ENCODE measurements at regions not wholly inside any gene's neighbourhood (a gene's known extent, or its start where the extent isn't known, plus 50 kb on each side); places are given as distances from the start of the nearest gene placed in this dataset.

- TF ChIP-seq STAT3 (IDR thresholded peaks at IDR 0.05; ENCODE audit: low read depth, low read length) (no peak), E2F8 (IDR thresholded peaks at IDR 0.05; ENCODE audit: low read depth, partially characterized antibody) (no peak), CTCF (IDR thresholded peaks at IDR 0.05 in 2 of 3, conservative IDR thresholded peaks at IDR 0.05 in 1 of 3; ENCODE audit: control insufficient read depth in 2 of 3, extremely low read depth in 1 of 3, insufficient read depth in 1 of 3, low read depth in 3 of 3, low read length in 3 of 3) (peak in 1 of 3 experiments; percentile 27; a peak in 1 of 6 replicates), CREB1 (IDR thresholded peaks at IDR 0.05; ENCODE audit: low read depth) (no peak), MAX (IDR thresholded peaks at IDR 0.05; ENCODE audit: low read depth, low read length) (no peak; the same call in 1 of the 2 replicates), TCF12 (IDR thresholded peaks at IDR 0.05; ENCODE audit: low read depth, low read length) (0 out of 2 replicates have a peak, but pooled peaks have one; percentile 10), NRF1 (conservative IDR thresholded peaks at IDR 0.05; ENCODE audit: low read depth, low read length) (no peak), JUNB (IDR thresholded peaks at IDR 0.05) (peak; percentile 38), ATF7 (IDR thresholded peaks at IDR 0.05; ENCODE audit: low read depth) (peak; percentile 81), BCL11A (IDR thresholded peaks at IDR 0.05; ENCODE audit: low read depth, low read length) (peak; percentile 38), YBX1 (IDR thresholded peaks at IDR 0.05) (no peak), SKIL (IDR thresholded peaks at IDR 0.05; ENCODE audit: low read depth, poor library complexity, severe bottlenecking) (peak; percentile 62), TAF1 (IDR thresholded peaks at IDR 0.05; ENCODE audit: borderline replicate concordance, low read depth, low read length) (no peak), LARP7 (IDR thresholded peaks at IDR 0.05) (no peak), MYC (IDR thresholded peaks at IDR 0.05; ENCODE audit: insufficient read depth, insufficient read length, insufficient replicate concordance, low read length, severe bottlenecking) (no peak), PKNOX1 (IDR thresholded peaks at IDR 0.05) (peak; percentile 25; the same call in 1 of the 2 replicates)
- TF ChIP-seq, protein P1, sequence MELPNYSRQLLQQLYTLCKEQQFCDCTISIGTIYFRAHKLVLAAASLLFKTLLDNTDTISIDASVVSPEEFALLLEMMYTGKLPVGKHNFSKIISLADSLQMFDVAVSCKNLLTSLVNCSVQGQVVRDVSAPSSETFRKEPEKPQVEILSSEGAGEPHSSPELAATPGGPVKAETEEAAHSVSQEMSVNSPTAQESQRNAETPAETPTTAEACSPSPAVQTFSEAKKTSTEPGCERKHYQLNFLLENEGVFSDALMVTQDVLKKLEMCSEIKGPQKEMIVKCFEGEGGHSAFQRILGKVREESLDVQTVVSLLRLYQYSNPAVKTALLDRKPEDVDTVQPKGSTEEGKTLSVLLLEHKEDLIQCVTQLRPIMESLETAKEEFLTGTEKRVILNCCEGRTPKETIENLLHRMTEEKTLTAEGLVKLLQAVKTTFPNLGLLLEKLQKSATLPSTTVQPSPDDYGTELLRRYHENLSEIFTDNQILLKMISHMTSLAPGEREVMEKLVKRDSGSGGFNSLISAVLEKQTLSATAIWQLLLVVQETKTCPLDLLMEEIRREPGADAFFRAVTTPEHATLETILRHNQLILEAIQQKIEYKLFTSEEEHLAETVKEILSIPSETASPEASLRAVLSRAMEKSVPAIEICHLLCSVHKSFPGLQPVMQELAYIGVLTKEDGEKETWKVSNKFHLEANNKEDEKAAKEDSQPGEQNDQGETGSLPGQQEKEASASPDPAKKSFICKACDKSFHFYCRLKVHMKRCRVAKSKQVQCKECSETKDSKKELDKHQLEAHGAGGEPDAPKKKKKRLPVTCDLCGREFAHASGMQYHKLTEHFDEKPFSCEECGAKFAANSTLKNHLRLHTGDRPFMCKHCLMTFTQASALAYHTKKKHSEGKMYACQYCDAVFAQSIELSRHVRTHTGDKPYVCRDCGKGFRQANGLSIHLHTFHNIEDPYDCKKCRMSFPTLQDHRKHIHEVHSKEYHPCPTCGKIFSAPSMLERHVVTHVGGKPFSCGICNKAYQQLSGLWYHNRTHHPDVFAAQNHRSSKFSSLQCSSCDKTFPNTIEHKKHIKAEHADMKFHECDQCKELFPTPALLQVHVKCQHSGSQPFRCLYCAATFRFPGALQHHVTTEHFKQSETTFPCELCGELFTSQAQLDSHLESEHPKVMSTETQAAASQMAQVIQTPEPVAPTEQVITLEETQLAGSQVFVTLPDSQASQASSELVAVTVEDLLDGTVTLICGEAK (IDR thresholded peaks at IDR 0.05; ENCODE audit: borderline replicate concordance): no peak
These were observed 136.2 kb upstream of the MED14 start (continued) for GRCh38 chrX:40871385-40872082.
